Lower leg skin (tissue), 3 donors: ENCODE measurements at regions not wholly inside any gene's neighbourhood (a gene's known extent, or its start where the extent isn't known, plus 50 kb on each side); places are given as distances from the start of the nearest gene placed in this dataset.

Experiments
- CTCF ChIP-seq, 3 donors: fragments of 450-650 bp; IDR thresholded peaks; one replicate each; pipeline ENCODE4 v1.5.1; 2016; ENCODE audit warnings: antibody characterized with exemption in 3 of 3, mild to moderate bottlenecking in 3 of 3, moderate library complexity in 2 of 3
- POLR2A ChIP-seq, 2 donors: fragments of 450-650 bp; IDR thresholded peaks; one replicate each; pipeline ENCODE4 v1.6.1; 2016 to 2017; ENCODE audit warnings: antibody characterized with exemption in 2 of 2, mild to moderate bottlenecking in 1 of 2, moderate library complexity in 1 of 2

- no peak for TF ChIP-seq CTCF (IDR thresholded peaks at IDR 0.05)
- no peak for TF ChIP-seq POLR2A (IDR thresholded peaks at IDR 0.05)
Observed at GRCh38 chr5:7245121-7245651, 150.8 kb upstream of the ADCY2 start.
